Ammon's horn (tissue), 1 donor: ENCODE measurements at regions not wholly inside any gene's neighbourhood (a gene's known extent, or its start where the extent isn't known, plus 50 kb on each side); places are given as distances from the start of the nearest gene placed in this dataset.

Source experiments
- DNase-seq: peaks from one replicate; pipeline ENCODE4 v3.0.0-alpha.2; 2016; ENCODE audit warnings: low spot score

DNA sequence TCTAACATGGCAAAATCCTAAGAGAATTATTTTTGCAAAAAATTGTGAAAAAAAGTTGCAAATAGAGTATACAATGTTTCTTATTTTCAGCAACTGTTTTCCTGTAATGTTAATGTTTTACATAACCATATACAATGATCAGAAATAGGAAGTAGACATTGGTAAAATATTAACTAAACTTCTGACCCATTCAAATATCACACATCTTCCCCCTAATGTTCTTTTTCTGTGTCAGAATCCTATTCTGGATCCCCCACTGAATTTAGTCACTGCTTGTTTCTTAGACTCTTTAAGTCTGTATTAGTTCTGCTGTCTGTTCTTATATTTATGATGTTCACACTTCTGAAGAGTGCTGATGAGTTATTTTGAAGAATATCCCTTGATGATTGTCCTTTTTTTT lies 62.0 kb downstream of the HFE start:
- DNase-seq, result no peak

DNA sequence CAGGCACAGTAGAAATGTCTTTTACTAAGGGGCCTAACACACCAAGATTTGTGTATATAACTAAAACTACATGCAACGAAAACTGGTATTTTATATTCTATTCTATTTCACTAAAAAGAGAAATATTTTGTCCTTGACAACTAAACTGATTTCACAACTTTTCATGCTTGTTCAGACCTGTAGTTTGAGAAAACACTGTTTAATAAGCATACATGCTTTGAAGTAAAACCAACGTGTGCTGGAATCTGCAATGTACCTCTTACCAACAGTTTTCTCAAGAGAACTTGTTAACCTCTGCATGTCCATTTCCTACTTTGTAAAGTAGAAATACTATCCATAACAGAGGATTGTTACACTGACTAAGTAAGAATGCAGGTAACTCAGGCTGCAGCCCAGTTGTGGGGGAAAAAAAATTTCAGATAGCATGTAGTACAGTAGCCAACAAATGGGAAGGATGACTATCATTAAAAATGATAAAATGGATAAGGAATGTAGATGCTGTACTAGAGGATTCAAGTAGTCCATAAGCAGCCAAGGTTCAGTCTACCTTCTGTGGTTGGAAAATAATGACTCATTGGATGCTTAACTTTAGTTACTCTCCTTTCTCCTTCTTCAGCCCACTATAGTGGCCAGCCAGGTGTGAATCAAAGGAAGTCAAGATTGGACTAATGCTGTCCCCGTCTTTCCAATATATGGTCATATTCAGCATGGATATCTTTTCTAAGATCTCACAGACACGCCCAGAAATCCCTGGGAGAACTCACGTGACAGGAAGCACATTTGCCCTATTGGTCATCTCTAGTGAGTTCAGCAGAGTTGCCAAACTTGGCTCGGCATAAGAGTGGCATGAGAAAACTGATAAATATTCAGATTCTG lies 65.2 kb downstream of the HFE start:
- DNase-seq, result no peak

DNA sequence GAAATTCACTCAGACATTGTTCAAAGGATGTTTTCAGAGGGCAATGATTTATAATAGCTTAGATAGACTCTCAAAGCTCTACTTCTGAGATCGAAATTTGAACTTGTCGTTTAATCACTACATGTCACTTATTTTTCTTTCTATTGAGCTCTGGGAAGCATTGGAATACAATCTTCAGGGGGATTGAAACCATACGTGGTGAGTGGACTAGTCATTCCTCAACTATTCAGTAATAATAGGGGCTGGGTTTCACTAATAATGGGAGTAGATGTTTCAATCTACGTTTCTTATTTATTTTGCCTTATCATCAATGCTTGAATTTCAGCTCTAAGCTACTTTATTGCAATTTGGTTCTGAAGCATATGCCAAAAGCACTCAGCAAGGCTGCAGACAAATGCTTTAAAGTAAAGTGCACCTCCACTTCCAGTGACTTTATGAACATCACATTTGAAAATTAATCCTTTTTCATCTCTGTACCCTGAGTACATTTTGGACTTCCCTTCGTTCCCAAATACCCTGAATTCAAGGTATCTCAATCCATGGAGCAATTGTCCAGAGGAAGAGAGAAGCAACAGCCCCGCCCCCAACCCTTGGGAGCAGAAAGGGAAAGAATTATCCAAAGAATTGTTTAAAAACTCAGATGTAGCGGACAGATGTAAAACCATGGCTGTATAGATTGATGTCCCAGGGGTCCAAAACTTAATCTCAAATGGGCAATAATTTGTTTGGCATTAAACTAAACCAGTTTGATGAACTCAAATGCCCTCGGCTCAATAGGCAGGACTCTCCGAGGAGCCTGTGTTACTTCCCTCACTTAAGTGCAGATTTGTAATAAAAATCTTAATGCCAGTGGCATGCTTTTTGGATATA lies 68.1 kb downstream of the HFE start:
- DNase-seq, result no peak

DNA sequence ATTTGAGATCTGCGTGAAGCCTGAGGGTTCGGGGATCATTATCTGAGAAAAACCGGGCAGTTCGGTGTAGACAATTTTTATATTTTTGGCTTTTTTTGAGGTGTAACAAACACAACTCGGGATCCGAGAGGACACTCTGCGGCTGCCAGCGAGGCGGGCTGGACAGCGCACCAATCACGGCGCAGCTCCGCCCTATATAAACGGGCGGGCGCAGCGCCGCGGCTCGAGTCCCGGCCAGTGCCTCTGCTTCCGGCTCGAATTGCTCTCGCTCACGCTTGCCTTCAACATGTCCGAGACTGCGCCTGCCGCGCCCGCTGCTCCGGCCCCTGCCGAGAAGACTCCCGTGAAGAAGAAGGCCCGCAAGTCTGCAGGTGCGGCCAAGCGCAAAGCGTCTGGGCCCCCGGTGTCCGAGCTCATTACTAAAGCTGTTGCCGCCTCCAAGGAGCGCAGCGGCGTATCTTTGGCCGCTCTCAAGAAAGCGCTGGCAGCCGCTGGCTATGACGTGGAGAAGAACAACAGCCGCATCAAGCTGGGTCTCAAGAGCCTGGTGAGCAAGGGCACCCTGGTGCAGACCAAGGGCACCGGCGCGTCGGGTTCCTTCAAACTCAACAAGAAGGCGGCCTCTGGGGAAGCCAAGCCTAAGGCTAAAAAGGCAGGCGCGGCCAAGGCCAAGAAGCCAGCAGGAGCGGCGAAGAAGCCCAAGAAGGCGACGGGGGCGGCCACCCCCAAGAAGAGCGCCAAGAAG lies 69.0 kb downstream of the HFE start:
- DNase-seq, result peak; percentile 93

DNA sequence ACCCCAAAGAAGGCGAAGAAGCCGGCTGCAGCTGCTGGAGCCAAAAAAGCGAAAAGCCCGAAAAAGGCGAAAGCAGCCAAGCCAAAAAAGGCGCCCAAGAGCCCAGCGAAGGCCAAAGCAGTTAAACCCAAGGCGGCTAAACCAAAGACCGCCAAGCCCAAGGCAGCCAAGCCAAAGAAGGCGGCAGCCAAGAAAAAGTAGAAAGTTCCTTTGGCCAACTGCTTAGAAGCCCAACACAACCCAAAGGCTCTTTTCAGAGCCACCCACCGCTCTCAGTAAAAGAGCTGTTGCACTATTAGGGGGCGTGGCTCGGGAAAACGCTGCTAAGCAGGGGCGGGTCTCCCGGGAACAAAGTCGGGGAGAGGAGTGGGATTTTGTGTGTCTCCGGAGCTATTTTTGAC lies 69.6 kb downstream of the HFE start:
- peak; percentile 50 for DNase-seq

DNA sequence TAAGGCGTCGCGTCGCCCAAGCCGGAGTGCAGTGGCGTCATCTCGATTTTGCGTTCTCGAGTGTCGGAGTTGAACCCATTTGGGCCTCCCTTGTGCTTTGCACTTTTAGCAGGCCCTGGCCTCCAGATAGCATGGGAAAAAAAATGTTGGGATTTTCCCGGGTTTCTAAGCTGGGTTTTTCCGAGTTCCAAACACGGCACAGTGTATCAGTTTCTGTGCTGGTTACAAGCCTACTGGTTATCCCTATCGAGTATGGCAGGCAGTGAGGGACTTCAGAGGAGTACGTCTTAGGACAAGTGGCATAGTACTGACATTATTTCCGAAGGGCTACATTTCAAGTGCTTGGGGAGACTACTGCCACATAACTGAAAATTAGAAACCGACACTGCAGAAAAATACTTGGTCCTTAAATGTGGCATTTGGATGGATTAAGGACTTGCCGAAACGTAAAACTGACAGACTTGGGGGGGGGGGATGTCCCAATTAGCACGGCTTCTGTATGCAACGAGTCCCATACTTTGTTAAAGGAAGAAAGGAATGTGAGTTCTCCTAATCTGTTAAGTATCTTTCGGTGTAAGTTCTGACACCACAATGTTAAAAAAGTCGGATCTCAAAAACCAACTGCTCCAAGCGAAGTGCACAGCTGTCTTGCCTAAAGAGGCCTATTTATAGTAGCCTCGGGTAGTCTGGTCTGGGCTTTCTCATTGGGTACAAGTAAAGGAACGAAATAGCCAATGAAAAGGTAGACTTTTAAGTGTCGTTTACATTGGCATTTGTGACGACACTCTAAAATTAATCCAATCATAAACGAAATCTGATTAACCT lies 70.2 kb downstream of the HFE start:
- peak; percentile 94 for DNase-seq

DNA sequence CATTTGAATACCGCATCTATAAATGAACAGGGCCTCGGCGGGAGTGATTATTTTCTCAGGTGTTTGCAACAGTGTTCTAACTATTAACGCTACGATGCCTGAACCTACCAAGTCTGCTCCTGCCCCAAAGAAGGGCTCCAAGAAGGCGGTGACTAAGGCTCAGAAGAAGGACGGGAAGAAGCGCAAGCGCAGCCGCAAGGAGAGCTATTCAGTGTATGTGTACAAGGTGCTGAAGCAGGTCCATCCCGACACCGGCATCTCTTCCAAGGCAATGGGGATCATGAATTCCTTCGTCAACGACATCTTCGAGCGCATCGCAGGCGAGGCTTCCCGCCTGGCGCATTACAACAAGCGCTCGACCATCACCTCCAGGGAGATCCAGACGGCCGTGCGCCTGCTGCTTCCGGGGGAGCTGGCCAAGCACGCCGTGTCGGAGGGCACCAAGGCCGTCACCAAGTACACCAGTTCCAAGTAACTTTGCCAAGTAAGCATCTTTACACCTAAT lies 70.9 kb downstream of the HFE start:
- DNase-seq, result no peak

DNA sequence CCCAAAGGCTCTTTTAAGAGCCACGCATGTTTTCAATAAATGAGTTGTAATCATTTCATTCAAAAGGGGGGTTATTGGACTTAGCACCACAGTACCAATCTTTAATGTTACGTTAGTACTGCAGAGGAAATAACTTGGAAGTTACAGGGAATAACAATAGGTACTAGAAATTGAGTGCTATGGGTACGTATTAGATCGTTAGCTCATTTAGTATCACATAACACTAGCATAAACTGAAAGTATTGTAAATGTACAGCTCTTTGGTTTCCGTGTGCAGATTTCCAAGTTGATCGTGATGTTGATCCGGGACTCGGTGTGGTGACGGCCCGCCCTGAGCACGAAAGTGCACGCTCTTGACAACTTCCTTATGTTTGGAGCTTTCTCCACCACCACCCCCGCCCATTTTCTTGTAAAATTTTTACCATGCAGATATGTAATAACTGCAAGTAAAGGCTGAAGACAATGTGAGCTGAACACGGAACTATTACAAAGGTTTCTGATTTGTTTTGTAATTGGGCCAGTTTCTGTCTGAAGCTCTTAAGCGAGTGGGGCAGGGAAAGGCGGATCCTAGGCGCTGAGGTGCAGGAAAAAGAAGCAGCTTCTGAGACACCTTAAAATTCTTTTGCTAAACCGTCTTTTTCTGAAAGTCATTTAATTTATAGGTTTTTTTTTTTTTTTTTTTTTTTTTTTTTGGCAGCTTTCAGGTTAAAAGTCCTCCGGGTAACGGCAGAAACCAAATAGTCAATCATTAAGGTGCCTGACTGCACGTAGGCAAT lies 71.5 kb downstream of the HFE start:
- DNase-seq, result peak; percentile 56

DNA sequence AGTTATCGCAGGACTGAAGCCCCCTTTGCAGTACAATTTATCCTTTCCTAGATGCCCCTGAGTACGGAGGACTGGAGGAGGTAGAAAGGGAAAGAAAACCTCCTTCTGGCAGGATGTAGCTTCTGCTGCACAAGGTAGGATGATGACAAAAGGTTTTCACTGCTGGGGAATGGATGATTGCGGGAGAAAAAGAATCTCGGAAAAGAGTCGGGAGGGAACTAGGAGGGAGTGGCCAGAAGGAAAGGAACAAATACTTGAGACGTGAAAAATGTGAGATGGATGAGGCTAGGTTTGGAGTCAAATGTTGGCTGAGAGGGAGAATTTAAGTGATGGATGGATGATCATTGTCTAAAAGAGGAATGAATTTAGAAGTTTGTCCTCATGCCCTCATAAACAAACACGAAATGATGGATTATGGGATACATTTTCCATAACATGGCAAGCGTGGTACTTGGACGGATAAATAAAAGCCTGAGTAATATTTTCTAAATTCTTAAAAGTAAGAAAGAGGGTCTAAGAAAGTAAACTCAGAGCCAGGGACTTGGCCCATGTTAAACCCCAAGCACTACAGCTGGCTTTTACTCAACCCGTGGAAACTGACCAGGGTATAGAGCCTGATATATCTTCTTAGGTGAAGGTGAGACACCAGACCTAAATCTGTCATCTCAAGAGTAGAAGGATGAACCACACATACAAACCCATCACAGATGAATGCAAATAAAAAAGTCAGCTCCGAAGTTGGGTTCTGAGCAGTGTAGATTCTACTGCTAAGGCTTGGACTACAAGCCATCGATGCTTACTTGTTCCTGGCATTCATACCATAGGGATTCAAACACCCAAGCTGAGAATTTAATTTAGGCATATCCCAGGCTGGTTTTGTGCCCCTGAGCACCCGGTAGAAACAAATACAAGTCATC lies 72.4 kb downstream of the HFE start:
- DNase-seq, result no peak

DNA sequence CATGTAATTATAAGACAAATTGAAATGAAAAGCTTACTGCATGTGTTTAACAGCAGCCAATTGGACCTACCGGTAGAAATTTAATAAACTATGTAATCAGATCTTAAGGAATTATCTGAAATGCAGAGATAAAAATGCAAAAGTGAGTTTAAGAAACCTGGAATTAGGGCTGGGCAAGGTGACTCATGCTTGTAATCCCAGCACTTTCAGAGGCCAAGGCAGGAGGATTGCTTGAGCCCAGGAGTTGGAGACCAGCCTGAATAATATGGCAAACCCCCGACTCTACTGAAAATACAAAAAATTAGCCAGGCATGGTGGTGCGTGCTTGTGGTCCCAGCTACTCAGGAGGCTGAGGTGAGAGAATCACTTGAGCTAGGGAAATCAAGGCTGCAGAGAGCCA lies 74.1 kb downstream of the HFE start:
- no peak for DNase-seq

DNA sequence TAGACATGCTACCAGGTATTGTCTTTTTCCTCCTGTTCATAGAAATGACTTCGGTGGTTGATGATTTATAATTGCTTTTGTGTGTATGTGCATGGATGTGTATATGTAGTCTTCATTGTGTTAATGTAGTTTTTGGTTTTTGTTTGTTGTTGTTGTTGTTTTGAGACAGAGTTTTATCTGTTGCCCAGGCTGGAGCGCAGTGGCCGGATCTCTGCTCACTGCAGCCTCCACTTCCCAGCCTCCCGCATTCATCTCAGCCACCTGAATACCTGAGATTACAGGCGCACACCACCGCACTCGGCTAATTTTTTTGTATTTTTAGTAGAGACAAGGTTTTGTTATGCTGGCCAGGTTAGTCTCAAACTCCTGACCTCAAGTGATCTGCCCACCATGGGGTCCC lies 75.2 kb downstream of the HFE start:
- DNase-seq, result no peak

DNA sequence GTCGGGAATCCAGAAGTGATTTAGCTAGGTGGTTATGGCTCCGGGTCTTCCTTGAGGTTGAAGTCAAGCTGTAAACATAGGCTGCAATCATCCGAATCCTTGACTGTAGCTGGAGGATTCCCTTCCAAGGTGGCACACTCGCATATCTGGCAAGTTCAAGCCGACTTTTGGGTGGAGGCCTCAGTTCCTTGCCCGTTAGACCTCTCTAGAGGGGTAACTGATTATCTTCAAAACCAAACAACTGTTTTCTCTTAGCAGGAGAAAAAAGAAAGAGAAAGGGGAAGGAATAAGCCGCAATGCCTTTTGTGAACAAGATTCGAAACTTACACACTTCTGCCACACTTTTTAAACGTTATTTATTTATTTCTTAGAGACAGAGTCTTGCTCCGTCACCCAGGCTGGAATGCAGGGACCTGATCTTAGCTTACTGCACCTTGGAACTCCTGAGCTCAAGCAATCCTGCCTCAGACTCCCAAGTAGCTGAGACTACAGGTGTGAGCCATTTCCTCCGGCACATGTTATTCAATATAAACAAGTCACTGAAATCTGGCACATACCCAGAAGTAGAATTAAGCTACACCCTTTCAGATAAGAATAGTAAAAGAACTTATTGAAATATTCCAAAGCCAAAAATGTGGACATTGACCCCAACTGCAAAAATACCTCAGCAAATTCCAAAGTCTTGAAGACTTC lies 76.3 kb downstream of the HFE start:
- DNase-seq, result no peak

DNA sequence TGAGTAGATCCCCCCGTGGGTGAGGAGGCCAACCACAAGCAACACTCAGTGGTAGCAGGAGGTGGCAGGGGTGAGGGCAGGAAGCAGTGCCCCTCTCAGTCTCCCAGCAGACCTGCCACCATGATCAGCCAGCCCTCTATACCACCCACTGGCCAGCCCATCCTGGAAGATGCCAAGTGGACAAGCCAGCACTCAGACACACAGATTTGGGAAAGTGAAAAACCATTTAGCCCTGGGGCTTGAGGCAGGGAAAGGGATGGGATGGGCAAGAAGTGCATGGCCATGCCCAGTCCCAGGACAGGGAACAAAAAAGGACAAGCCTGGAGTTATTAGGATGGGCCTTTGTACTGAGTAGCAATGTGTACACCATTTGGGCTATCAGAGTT lies 76.9 kb downstream of the HFE start:
- DNase-seq, result no peak

DNA sequence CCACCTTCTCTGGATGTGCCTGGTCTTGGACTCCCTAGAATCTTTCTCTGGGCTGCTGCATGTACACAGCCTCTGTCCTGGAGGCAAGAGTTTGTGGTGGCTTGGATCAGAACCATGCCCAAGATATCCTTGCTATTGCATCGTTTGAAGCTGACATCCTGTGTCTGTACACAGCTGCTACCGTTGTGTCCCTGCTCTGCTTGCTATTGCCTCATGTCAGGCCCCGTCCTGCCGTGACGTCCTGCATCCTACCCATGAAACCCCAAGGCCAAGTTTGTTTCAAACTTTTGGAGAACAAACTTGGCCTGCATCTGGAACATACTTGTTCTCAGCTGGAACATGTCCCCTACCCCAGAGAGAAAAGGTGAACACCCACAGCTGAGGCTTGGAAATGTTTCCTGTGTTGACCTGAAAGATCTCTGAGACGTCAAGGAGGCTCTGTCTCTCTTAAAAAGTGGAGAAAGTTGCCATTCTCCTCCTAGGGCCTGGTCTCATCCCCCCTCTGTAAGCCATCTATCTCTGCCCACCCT lies 78.1 kb downstream of the HFE start:
- DNase-seq, result no peak

DNA sequence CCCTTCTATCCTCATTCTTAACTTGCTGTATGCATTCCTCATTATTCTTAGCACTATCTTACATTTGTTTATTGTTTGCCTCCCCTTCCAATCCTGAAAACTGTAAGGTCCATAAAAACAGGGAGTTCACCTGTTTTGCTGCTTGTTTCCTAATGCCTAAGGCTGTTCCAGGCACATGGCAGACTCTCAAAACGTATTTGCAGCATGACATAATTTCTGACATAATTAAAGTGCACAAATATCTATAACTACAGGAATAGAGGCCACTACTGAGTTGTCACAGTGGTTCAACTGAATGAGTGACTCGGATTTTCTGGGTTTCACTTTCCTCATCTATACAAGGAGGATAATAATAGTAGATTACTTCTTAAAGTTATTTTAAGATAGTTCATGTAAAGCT lies 83.0 kb downstream of the HFE start:
- DNase-seq, result no peak

DNA sequence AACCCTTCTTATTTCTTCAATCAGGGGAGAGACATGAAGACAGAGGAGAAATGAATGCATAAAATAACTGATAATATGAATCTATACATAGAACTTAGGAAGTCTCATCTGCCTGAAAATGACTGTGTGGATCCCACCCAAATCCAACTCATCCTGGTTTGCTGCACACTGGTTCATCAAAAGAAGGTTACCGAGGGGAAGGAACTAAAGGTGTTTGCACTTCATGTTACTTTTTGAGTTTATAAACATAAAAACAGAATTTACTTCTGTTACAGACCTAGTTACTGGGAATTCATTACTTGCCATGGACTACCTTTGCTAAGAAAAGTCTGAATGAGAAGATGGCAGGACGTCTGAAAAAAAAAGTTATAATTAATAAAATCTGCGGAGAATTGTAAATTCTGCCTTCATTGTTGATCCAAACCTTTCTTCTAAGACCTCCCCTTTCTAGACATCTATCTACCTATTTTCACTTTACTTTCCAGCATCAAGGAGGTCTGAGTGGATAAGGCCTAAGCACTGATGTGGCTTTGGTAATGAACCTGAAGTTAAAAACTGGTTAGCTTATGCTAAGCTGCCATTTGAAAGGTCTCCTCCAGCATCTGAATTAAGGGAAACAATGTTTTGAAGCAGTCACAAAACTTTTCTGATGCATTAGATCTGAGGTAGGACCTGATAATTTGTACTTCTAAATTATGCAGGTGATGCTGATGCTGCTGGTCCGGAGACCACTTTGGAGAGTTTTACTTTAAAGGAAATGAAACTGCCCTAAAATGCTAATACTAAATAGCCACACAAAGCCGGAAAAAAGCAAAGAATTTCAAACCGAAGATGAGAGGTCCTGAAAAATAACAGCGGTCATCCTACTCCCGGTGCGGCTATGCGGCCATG lies 84.0 kb downstream of the HFE start:
- DNase-seq, result no peak

DNA sequence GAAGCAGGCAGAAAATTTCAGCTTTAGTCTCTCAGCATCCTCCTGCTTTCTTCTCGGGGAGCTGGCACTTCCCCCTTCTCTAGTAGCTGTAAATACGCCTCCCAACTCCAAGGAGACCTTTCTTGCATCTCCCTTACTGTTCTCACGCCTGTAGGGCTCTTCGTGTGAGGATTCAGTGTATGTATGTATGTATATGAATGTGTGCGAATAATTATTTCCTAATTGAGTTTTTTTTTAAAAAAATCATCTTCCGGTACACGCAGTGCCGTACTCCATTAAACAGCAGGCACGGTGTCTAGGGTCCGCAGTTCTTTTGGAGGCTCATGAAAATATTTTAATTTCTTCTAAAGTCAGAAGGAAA lies 85.4 kb downstream of the HFE start:
- peak; percentile 55 for DNase-seq

DNA sequence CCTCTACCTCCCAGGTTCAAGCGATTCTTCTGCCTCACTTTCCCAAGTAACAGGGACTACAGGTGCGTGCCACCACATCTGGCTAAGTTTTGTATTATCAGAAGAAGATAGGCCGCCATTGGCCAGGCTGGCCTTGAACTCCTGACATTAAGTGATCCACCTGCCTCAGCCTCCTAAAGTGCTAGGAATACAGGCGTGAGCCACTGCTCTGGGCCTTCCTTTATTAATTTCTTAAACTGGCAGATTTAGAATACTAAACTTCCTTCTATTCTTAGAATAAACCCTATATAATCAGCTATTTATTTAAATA lies 86.6 kb downstream of the HFE start:
- no peak for DNase-seq
